Ishikawa (cell line): ENCODE measurements at regions not wholly inside any gene's neighbourhood (a gene's known extent, or its start where the extent isn't known, plus 50 kb on each side); places are given as distances from the start of the nearest gene placed in this dataset.

Experiments used
- CEBPB ChIP-seq: IDR thresholded peaks from 2 replicates; pipeline ENCODE4 v1.6.1; 2012
- EGR1 ChIP-seq: IDR thresholded peaks from 2 replicates; pipeline ENCODE4 v1.6.1; 2012
- EP300 ChIP-seq: IDR thresholded peaks from 2 replicates; pipeline ENCODE4 v1.6.1; 2012; ENCODE audit warnings: borderline replicate concordance
- NFIC ChIP-seq: IDR thresholded peaks from 2 replicates; pipeline ENCODE4 v1.6.1; 2012
- REST ChIP-seq: IDR thresholded peaks from 2 replicates; pipeline ENCODE4 v1.6.1; 2012; ENCODE audit warnings: low read depth, mild to moderate bottlenecking
- TCF12 ChIP-seq: IDR thresholded peaks from 2 replicates; pipeline ENCODE4 v1.6.1; 2012; ENCODE audit warnings: low read depth
- USF1 ChIP-seq: IDR thresholded peaks from 2 replicates; pipeline ENCODE4 v1.6.1; 2012
- YY1 ChIP-seq: IDR thresholded peaks from 2 replicates; pipeline ENCODE4 v1.6.1; 2012; ENCODE audit warnings: low read depth

GRCh38 chr18:73331212-73331772, 463.5 kb upstream of the NETO1 start:
- TF ChIP-seq NFIC = no peak
- no peak for TF ChIP-seq TCF12
- TF ChIP-seq YY1 = no peak
- TF ChIP-seq USF1 = no peak
- no peak for TF ChIP-seq REST
- TF ChIP-seq EP300 = no peak
- no peak for TF ChIP-seq EGR1
- TF ChIP-seq CEBPB = no peak
